ENCODE measurements at regions not wholly inside any gene's neighbourhood (a gene's known extent, or its start where the extent isn't known, plus 50 kb on each side); places are given as distances from the start of the nearest gene placed in this dataset.

DNA sequence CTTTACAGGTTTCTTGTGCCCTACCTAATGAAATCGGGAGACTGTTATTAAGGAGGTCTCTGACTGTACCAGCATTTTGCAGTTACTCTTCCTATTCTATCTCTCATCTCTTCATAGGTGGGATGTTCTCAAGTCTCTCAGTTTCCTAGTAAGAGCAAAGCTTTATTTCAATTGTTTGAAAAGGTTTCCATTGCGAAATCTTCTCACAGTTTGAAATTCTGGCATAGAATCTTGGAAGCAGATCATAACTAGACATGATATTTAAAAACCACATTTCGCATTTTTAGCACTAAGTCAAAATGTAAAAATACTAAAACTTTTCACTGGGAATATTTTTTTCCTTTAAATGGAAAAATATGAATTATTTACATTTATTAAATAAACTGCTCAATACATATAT, 1311.4 kb downstream of the ROBO2 start:
- no peak for DNase-seq (ENCODE audit: low read depth in 1 of 2, low spot score in 1 of 2)
- in situ Hi-C loops (cut with HindIII; ENCODE audit: low pct_unique_long_range_greater_than_20kb, low sequenced_read_pairs) = no loop called here
- no peak for TF ChIP-seq JUND (IDR thresholded peaks at IDR 0.05; ENCODE audit: low read depth)

DNA sequence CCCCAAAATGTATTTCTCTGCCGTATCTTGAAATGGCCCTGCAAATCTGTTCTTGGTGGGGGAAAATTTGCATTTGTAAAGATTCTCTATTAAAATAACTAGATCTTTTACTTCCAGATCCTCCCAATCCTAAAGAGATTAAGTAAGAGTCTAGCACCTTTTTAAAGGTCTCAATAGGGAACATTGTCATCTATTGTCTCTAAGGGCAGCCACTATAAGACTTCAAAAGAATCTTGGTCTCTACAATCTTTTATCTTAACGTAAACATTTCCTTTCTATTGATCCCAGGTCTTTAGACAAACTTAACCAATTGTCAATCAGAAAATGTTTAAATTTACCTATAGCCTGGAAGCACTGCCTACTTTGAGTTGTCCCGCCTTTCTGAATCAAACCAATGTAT, 1313.3 kb downstream of the ROBO2 start:
- TF ChIP-seq JUND (IDR thresholded peaks at IDR 0.05; ENCODE audit: low read depth) = no peak
- in situ Hi-C loops (cut with HindIII; ENCODE audit: low pct_unique_long_range_greater_than_20kb, low sequenced_read_pairs) = no loop called here
- DNase-seq (ENCODE audit: low read depth in 1 of 2, low spot score in 1 of 2) = no peak

DNA sequence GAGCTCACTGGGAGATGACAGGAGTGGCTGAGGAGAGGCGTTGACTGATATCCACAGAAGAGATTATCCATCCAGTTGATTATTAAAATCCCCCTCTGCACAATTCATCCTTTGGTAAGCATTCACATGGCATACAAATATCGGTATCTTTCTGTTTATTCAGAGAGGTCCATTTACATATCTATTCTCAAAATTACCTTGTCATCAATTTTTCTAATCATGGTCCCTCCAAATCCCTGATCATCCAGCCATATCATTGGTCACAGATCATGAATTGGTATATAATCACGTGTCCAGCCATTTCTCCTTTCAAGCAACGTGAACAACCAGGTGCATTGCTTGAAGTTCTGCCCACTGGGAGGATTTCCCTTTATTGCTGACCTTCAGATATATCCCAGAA, 1321.0 kb downstream of the ROBO2 start:
- no peak for TF ChIP-seq JUND (IDR thresholded peaks at IDR 0.05; ENCODE audit: low read depth)
- no peak for DNase-seq (ENCODE audit: low read depth in 1 of 2, low spot score in 1 of 2)
- in situ Hi-C loops (cut with HindIII; ENCODE audit: low pct_unique_long_range_greater_than_20kb, low sequenced_read_pairs) = no loop called here

DNA sequence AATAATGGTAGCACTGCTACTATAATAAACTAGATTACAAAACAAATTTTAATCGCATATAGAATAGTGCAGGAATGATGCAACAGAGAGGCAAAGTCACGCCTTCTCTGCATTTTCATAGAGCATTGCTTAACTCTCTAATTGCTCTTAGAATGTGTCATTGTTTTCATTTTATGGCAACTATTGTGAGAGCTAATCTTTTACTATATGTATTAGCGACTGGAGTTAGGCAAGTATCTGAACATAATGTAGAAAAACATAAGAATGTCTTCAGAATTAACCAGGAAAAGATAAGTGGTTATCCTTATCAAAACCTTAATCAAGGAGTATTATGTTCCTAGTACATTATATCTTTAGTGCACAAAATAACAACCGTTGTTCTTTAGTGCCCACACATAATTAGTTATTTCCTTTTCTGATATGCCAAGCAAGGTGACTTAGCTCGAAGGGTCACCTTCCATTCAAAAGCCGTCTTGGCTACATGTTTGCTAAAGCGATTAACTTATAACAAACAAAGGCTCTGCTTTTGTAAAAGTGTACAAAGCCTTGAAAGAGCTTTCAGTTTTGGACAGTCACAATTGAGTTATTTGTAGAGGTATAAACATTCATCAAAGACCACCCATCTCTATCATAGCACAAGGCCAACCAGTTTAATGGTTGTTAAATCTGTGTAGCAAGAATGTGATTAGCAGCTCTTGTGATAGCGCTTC, 1328.9 kb downstream of the ROBO2 start:
- in situ Hi-C loops (cut with HindIII; ENCODE audit: low pct_unique_long_range_greater_than_20kb, low sequenced_read_pairs) = no loop called here
- no peak for DNase-seq (ENCODE audit: low read depth in 1 of 2, low spot score in 1 of 2)
- TF ChIP-seq JUND (IDR thresholded peaks at IDR 0.05; ENCODE audit: low read depth) = no peak

DNA sequence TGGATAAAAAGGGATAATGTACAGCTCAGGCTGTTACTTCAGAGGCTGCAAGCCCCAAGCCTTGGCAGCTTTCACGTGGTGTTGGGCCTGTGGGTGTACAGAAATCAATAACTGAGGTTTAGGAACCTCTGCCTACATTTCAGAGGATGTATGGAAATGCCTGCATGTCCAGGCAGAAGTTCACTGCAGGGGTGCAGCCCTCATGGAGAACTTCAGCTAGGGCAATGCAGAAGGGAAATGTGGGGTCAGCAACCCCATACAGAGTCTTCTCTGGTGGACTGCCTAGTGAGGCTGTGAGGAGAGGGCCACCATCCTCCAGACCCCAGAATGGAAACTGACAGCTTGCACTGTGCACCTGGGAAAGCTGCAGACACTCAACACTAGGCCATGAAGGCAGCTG, 1350.3 kb downstream of the ROBO2 start:
- in situ Hi-C loops (cut with HindIII; ENCODE audit: low pct_unique_long_range_greater_than_20kb, low sequenced_read_pairs) = no loop called here
- TF ChIP-seq JUND (IDR thresholded peaks at IDR 0.05; ENCODE audit: low read depth) = no peak
- no peak for DNase-seq (ENCODE audit: low read depth in 1 of 2, low spot score in 1 of 2)

DNA sequence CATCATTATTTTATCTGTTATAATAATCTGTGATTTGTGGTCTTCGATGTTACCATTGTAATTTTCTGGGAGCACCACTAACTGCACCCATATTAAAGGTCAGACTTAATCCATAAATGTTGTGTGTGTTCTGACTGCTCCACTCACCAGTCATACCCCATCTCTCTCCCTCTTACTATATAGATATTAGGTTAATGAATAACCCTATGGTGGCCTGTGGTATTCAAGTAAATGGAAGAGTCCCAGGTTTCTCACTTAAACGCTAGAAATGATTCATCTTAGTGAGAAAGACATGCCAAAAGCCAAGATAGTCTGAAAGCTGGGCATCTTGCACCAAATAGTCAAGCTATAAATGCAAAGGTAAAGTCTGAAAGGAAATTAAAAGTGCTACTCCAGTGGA, 1358.5 kb downstream of the ROBO2 start:
- no peak for TF ChIP-seq JUND (IDR thresholded peaks at IDR 0.05; ENCODE audit: low read depth)
- no peak for DNase-seq (ENCODE audit: low read depth in 1 of 2, low spot score in 1 of 2)
- in situ Hi-C loops (cut with HindIII; ENCODE audit: low pct_unique_long_range_greater_than_20kb, low sequenced_read_pairs) = no loop called here

DNA sequence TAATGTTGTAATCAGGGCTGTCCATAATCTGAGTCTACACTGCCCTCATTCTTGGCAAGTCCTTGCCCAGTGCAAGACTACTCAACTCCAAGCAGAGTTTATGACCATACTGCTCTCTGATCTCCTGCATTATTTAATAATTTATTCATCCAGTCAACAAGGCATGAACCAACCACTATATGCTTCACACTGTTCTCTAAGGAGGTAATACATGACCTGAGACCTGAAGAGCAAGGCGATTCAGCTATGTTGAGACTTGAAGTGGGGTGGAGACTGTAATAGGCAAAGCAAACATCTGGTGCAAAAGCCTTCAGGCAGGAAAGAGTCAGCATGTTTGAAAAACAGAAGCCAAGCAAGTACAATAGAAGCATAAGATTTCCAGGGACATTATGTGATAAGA, 1362.8 kb downstream of the ROBO2 start:
- TF ChIP-seq JUND (IDR thresholded peaks at IDR 0.05; ENCODE audit: low read depth) = no peak
- in situ Hi-C loops (cut with HindIII; ENCODE audit: low pct_unique_long_range_greater_than_20kb, low sequenced_read_pairs) = no loop called here

DNA sequence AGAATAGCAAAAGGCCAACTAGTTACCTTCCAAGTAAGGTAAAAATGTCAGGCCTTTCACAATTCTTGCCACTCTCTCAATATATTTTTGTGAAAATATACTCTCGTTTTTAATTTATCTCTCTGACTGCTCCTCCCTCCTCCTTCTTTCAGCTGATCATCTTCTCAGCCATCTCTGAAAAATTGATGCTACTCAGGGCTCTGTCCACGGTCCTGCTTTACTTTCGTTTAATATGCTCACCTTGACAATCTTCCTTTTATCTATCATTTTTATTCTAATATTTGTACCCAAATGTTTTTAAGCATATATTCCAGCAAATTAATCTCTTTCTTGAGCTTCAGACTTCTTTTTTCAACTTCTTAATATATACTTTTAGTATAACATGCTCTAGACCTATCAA, 1362.1 kb downstream of the ROBO1 start:
- in situ Hi-C loops (cut with HindIII; ENCODE audit: low pct_unique_long_range_greater_than_20kb, low sequenced_read_pairs) = no loop called here
- TF ChIP-seq JUND (IDR thresholded peaks at IDR 0.05; ENCODE audit: low read depth) = no peak
- DNase-seq (ENCODE audit: low read depth in 1 of 2, low spot score in 1 of 2) = no peak

More for the DNA sequence above, 1362.8 kb downstream of the ROBO2 start:
- DNase-seq (ENCODE audit: low read depth in 1 of 2, low spot score in 1 of 2) = peak in 1 of 2 experiments; percentile 4

DNA sequence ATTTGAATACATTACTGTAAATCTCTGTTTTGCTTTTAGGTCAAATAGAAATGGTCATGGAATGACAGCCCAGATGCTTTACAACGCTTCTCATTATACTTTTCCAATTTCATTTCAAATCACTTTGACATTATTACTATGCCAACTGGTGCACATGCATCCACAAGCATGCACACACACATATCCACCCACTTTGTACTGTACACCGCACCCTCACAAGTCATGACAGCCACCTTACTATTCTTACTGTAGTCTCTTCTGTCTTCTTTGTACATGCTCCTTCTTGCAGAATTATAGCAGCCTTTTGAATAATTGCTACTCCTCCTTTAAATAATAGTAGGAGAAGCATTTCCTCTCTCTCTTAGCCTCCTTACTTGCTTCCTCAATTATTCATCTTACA, 1361.4 kb downstream of the ROBO1 start:
- in situ Hi-C loops (cut with HindIII; ENCODE audit: low pct_unique_long_range_greater_than_20kb, low sequenced_read_pairs) = no loop called here
- DNase-seq (ENCODE audit: low read depth in 1 of 2, low spot score in 1 of 2) = no peak
- no peak for TF ChIP-seq JUND (IDR thresholded peaks at IDR 0.05; ENCODE audit: low read depth)

DNA sequence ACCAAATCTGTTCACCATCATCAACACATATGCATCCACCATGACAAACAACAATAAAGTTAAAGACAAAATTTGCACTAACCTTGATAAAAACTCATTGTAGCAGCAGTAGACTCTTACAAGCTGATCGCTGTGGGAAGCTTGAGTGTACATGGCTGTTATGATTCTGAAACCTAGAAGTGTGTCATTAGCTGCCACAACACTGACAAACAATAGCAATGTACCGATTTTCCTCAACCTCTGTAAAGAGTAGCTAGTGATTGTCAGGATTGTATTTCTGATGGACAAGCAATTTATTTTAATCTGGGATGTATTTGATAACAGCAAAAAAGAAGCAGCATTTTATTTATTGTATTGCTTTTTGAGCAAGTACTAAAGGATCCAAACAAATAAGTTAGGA, 1357.7 kb downstream of the ROBO1 start:
- TF ChIP-seq JUND (IDR thresholded peaks at IDR 0.05; ENCODE audit: low read depth) = no peak
- in situ Hi-C loops (cut with HindIII; ENCODE audit: low pct_unique_long_range_greater_than_20kb, low sequenced_read_pairs) = no loop called here
- no peak for DNase-seq (ENCODE audit: low read depth in 1 of 2, low spot score in 1 of 2)

DNA sequence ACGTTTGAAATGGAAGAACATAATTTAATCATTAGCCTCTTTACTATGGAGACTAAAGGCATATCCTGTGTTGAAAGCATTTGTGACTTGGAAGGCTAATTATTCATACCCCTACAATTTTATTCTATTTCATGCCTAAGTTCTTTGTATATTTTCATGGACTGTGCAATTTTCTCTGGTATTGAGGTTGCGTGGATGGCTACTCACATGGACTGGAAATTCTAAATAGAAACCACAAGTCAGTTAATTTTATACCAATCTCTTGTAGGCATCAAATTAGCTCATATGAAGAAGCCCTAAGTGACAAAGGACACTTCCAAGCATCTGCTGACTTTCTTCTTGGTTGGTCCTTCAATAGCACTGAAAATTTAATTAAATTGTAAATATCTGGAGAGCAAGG, 1353.5 kb downstream of the ROBO1 start:
- no peak for DNase-seq (ENCODE audit: low read depth in 1 of 2, low spot score in 1 of 2)
- in situ Hi-C loops (cut with HindIII; ENCODE audit: low pct_unique_long_range_greater_than_20kb, low sequenced_read_pairs) = no loop called here
- no peak for TF ChIP-seq JUND (IDR thresholded peaks at IDR 0.05; ENCODE audit: low read depth)

DNA sequence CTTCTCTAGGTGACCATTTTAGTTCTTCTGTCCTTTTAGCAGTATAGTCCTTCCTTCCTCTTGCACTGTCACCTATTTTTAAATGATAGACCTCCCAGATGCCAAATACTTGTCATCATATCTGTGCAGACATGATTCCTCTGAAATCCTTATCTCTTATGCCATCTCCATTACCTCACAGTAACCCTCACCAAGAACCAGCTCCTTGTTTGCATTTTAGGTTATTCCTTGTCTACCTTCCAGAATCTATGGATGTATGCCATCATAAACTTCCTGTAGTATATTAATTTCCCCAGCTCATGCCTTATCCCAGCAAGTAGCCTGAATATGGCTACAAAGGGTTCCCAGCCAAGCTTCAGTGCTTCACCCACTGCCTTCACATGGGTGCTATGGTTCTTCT, 1347.2 kb downstream of the ROBO1 start:
- in situ Hi-C loops (cut with HindIII; ENCODE audit: low pct_unique_long_range_greater_than_20kb, low sequenced_read_pairs) = no loop called here
- peak in 1 of 2 experiments; percentile 17 for DNase-seq (ENCODE audit: low read depth in 1 of 2, low spot score in 1 of 2)
- TF ChIP-seq JUND (IDR thresholded peaks at IDR 0.05; ENCODE audit: low read depth) = no peak

DNA sequence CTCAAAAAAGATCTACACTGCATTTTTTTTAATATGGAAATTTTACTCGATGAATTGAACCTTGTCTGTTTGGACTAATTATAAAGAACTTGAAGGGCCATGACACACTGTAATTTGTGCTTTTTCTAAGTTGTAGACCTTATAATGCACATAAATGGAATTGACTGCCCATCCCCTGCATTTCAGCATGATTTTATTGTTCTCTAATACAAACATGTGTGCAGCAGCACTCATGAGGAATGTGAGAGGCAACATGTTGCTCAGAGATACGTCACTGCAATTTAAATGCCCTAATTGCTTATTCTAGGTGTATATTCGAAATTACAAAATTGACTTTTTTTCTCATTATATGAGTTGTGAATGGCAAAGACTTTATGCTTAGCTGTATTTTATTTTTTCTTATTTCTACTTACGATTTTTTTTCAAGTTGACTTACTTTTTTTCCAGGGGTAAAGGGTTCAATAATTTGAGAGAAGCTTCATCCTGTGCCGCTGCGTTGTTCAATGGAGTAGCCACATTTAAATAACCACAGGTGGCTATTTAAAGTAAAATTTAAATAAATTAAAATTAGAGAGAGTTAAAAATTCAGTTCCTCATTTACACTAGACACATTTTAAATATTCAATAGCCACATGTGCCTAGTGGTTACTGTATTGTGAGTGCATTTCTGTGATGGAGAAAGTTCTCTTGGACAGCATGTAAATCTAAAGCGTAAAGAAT, 1346.4 kb downstream of the ROBO1 start:
- TF ChIP-seq JUND (IDR thresholded peaks at IDR 0.05; ENCODE audit: low read depth) = no peak
- in situ Hi-C loops (cut with HindIII; ENCODE audit: low pct_unique_long_range_greater_than_20kb, low sequenced_read_pairs) = no loop called here
- DNase-seq (ENCODE audit: low read depth in 1 of 2, low spot score in 1 of 2) = no peak
